Right forelimb (tissue), 1 donor: ENCODE measurements at regions not wholly inside any gene's neighbourhood (a gene's known extent, or its start where the extent isn't known, plus 50 kb on each side); places are given as distances from the start of the nearest gene placed in this dataset.

Experiments used
- DNase-seq: peaks from one replicate; pipeline ENCODE4 v3.0.0-alpha.2; 2018

- DNase-seq: no peak
These were observed 202.1 kb downstream of the KLF12 start for GRCh38 chr13:73932091-73932490.

GRCh38 chr13:73929287-73929932 is 204.8 kb downstream of the KLF12 start:
- no peak for DNase-seq

- DNase-seq: no peak
These were observed 209.6 kb downstream of the KLF12 start for GRCh38 chr13:73924607-73925006.

GRCh38 chr13:73922493-73923393 is 211.5 kb downstream of the KLF12 start:
- no peak for DNase-seq

GRCh38 chr13:73918691-73919090 is 215.5 kb downstream of the KLF12 start:
- DNase-seq: no peak

- DNase-seq: no peak
These were observed 220.3 kb downstream of the KLF12 start for GRCh38 chr13:73913751-73914518.

- no peak for DNase-seq
These were observed 221.0 kb downstream of the KLF12 start for GRCh38 chr13:73913079-73913740.

- no peak for DNase-seq
These were observed 222.8 kb downstream of the KLF12 start for GRCh38 chr13:73911361-73911760.

GRCh38 chr13:73910733-73911132 is 223.5 kb downstream of the KLF12 start:
- no peak for DNase-seq

GRCh38 chr13:73908809-73909208 is 225.4 kb downstream of the KLF12 start:
- no peak for DNase-seq

- DNase-seq: no peak
These were observed 229.6 kb downstream of the KLF12 start for GRCh38 chr13:73904625-73905024.

GRCh38 chr13:73903561-73903960 is 230.6 kb downstream of the KLF12 start:
- DNase-seq: no peak

GRCh38 chr13:73902847-73903246 is 231.4 kb downstream of the KLF12 start:
- DNase-seq: no peak

GRCh38 chr13:73902296-73902695 is 231.9 kb downstream of the KLF12 start:
- no peak for DNase-seq

- DNase-seq: no peak
These were observed 232.7 kb downstream of the KLF12 start for GRCh38 chr13:73901324-73902068.

GRCh38 chr13:73900591-73900990 is 233.6 kb downstream of the KLF12 start:
- no peak for DNase-seq

- DNase-seq: no peak
These were observed 235.3 kb downstream of the KLF12 start for GRCh38 chr13:73898899-73899298.

- no peak for DNase-seq
These were observed 235.9 kb downstream of the KLF12 start for GRCh38 chr13:73898276-73898675.

GRCh38 chr13:73894995-73895571 is 239.1 kb downstream of the KLF12 start:
- DNase-seq: no peak

- DNase-seq: no peak
These were observed 240.4 kb downstream of the KLF12 start for GRCh38 chr13:73893833-73894232.

- no peak for DNase-seq
These were observed 242.4 kb downstream of the KLF12 start for GRCh38 chr13:73891805-73892204.

GRCh38 chr13:73883162-73883561 is 251.0 kb downstream of the KLF12 start:
- DNase-seq: no peak
